Endothelial cell of umbilical vein (primary cell): ENCODE measurements at regions not wholly inside any gene's neighbourhood (a gene's known extent, or its start where the extent isn't known, plus 50 kb on each side); places are given as distances from the start of the nearest gene placed in this dataset.

Experiments used
- BruUV-seq: library from RNA; stranded (reverse); fragments of 400-500 nt; replicated peaks from 2 replicates; lab custom pipeline; 2021; lab: Mats Ljungman, UMichigan
- CTCF ChIA-PET: fragments of 300-600, 350-600 bp; sonication (Branson Sonifier 250); formaldehyde crosslinking; loops from one replicate; lab custom pipeline; 2021; ENCODE audit warnings: antibody characterized with exemption, inconsistent platforms; lab: Charles Lee
- POLR2A ChIA-PET: fragments of 300-600, 350-600 bp; sonication (Branson Sonifier 250); formaldehyde crosslinking; loops from one replicate; lab custom pipeline; 2021; ENCODE audit warnings: antibody characterized with exemption, inconsistent platforms; lab: Charles Lee
- DNase-seq: peaks from one replicate; pipeline ENCODE4 v3.0.0-alpha.2; 2011; ENCODE audit warnings: low read depth, low spot score
- FAIRE-seq: peaks from 2 replicates; lab custom pipeline; 2011; peaks lifted over from hg19 to GRCh38; lab: Jason Lieb, UNC
- H2AFZ ChIP-seq: 2 replicates; pipeline ENCODE4 v1.6.0; 2012; ENCODE audit warnings: low read depth, low read length, control low read depth, inconsistent platforms
- H3K27ac ChIP-seq: 2 replicates; pipeline ENCODE4 v1.5.1; 2011; ENCODE audit warnings: low read depth, mild to moderate bottlenecking, control low read depth, low read length, moderate library complexity; ENCODE audit not compliant: insufficient read depth
- H3K27me3 ChIP-seq, 2 experiments: 2 replicates each; pipeline versions ENCODE4 v1.6.0 to v1.6.1; 2011; ENCODE audit warnings: low read length in 2 of 2, mixed read lengths in 1 of 2; ENCODE audit not compliant: control insufficient read depth in 2 of 2, insufficient read depth in 2 of 2
- H3K36me3 ChIP-seq, 2 experiments: 2 replicates in 1 of 2; 3 replicates in 1 of 2; pipeline ENCODE4 v1.5.1; 2011; ENCODE audit warnings: low read length in 2 of 2, mild to moderate bottlenecking in 1 of 2, moderate library complexity in 1 of 2; ENCODE audit not compliant: control insufficient read depth in 2 of 2, insufficient read depth in 2 of 2; ENCODE audit errors: extremely low read depth in 1 of 2
- H3K4me1 ChIP-seq: 3 replicates; pipeline ENCODE4 v1.5.1; 2011; ENCODE audit warnings: mild to moderate bottlenecking, low read length; ENCODE audit not compliant: control insufficient read depth, insufficient read depth; ENCODE audit errors: extremely low read depth
- H3K4me2 ChIP-seq: 2 replicates; pipeline ENCODE4 v1.6.1; 2011; ENCODE audit warnings: low read length, control low read depth, mixed read lengths; ENCODE audit not compliant: insufficient read depth
- H3K4me3 ChIP-seq, 3 experiments: fragments of 200-600 bp in 1 of 3; sonication (generic), shearing (Covaris generic) in 1 of 3; replicated peaks in 1 of 3; 2 replicates each; pipeline ENCODE4 v1.5.1; 2011 to 2016; ENCODE audit warnings: control low read depth in 3 of 3, low read length in 3 of 3, mild to moderate bottlenecking in 2 of 3, inconsistent platforms in 1 of 3, low read depth in 1 of 3, moderate library complexity in 1 of 3; ENCODE audit not compliant: insufficient read depth in 1 of 3
- H3K79me2 ChIP-seq: 2 replicates; pipeline ENCODE4 v1.6.0; 2012; ENCODE audit warnings: low read length, inconsistent platforms; ENCODE audit not compliant: control insufficient read depth, insufficient read depth
- H3K9ac ChIP-seq: replicated peaks from 2 replicates; pipeline ENCODE3; 2011; ENCODE audit warnings: low read length, control low read depth; ENCODE audit not compliant: insufficient read depth; ENCODE audit errors: extremely low read depth
- H3K9me1 ChIP-seq: replicated peaks from 3 replicates; pipeline ENCODE4 v1.6.0; 2011; ENCODE audit warnings: mild to moderate bottlenecking, low read length; ENCODE audit not compliant: control insufficient read depth, insufficient read depth; ENCODE audit errors: extremely low read depth
- H3K9me3 ChIP-seq: replicated peaks from 2 replicates; pipeline ENCODE4 v1.5.1; 2012; ENCODE audit warnings: low read length, inconsistent platforms; ENCODE audit not compliant: control insufficient read depth, insufficient read depth
- H4K20me1 ChIP-seq: replicated peaks from 2 replicates; pipeline ENCODE3; 2011; ENCODE audit warnings: mild to moderate bottlenecking, low read length; ENCODE audit not compliant: control insufficient read depth, insufficient read depth; ENCODE audit errors: extremely low read depth
- EZH2 ChIP-seq: IDR thresholded peaks from 2 replicates; pipeline ENCODE4 v1.6.1; 2012; ENCODE audit warnings: borderline replicate concordance, low read depth, mild to moderate bottlenecking, moderate library complexity, low read length, inconsistent platforms; ENCODE audit not compliant: severe bottlenecking
- FOS ChIP-seq: IDR thresholded peaks from 2 replicates; pipeline ENCODE4 v1.6.1; 2011; ENCODE audit warnings: mild to moderate bottlenecking, low read length, moderate library complexity, borderline replicate concordance; ENCODE audit not compliant: insufficient read depth
- GATA2 ChIP-seq: IDR thresholded peaks from 2 replicates; pipeline ENCODE4 v1.7.0; 2011; ENCODE audit warnings: low read depth, mild to moderate bottlenecking, moderate library complexity, mixed read lengths, low read length; ENCODE audit not compliant: insufficient read length, insufficient read depth
- JUN ChIP-seq: IDR thresholded peaks from 2 replicates; pipeline ENCODE4 v1.6.1; 2011; ENCODE audit warnings: borderline replicate concordance, low read depth; ENCODE audit not compliant: insufficient read length, insufficient read depth
- MYC ChIP-seq: IDR thresholded peaks from one replicate; pipeline ENCODE4 v1.6.1; 2011; ENCODE audit warnings: mild to moderate bottlenecking, low read depth, low read length
- POLR2A ChIP-seq: IDR thresholded peaks from 2 replicates; pipeline ENCODE4 v1.6.1; 2012; ENCODE audit warnings: low read depth, mild to moderate bottlenecking, control low read depth, low read length
- POLR2AphosphoS5 ChIP-seq: IDR thresholded peaks from 2 replicates; pipeline ENCODE4 v1.6.1; 2012; ENCODE audit warnings: low read depth, mild to moderate bottlenecking, control low read depth, low read length, moderate library complexity; ENCODE audit not compliant: insufficient read depth
- dilution Hi-C: fragments of 300-500 bp; cut with MboI; formaldehyde crosslinking; loops from one replicate; pipeline ENCODE4 v1.15.0; 2019; ENCODE audit warnings: low sequenced_read_pairs; ENCODE audit not compliant: extremely low pct_ligation_motif_present
- intact Hi-C: fragments of 100-400 bp; cut with micrococcal nuclease; formaldehyde crosslinking; loops from one replicate; pipeline ENCODE4 v1.10.0; 2022
- TF ChIP-seq, protein P1 (sequence below), 2 donors: IDR thresholded peaks; 1 replicate in 1 of 2; 2 replicates in 1 of 2; pipeline ENCODE4 v1.5.1; 2011; ENCODE audit warnings: low read length in 2 of 2, mild to moderate bottlenecking in 2 of 2, moderate library complexity in 2 of 2, control low read depth in 1 of 2, inconsistent platforms in 1 of 2, low read depth in 1 of 2; ENCODE audit not compliant: insufficient read depth in 1 of 2; ENCODE audit errors: extremely low read depth in 1 of 2
- TF ChIP-seq, protein P2 (sequence below): IDR thresholded peaks from 2 replicates; pipeline ENCODE4 v1.6.1; 2011; ENCODE audit not compliant: insufficient read depth, insufficient read length

GRCh38 chr3:94413336-94414108 lies 350.7 kb downstream of the NSUN3 start:
- H3K27ac ChIP-seq, result no peak overlapping the region
- no peaks in the 10 kb centered on the region for H3K79me2 ChIP-seq
- DNase-seq (no peak), FAIRE-seq (no peak)
- H3K9me3 ChIP-seq, result no peaks in the 10 kb centered on the region
- ChIA-PET POLR2A (no interaction called here), CTCF (interaction anchor here (1.2 kb wide), 1 partner anchor 10 kb away, joined by 3 read pairs; no protein-coding TSS in a partner anchor)
- H3K4me1 ChIP-seq, result no peaks in the 10 kb centered on the region
- dilution Hi-C loops (no loop called here), intact Hi-C loops (no loop called here)
- no peaks in the 10 kb centered on the region for H3K9me1 ChIP-seq
- BruUV-seq, result no TSS peak
- H2AFZ ChIP-seq, result no peak overlapping the region
- H3K4me3 ChIP-seq, result no peak overlapping the region
- H3K4me2 ChIP-seq, result no peak overlapping the region
- H3K9ac ChIP-seq, result no peak overlapping the region
- H3K36me3 ChIP-seq, result no peaks in the 10 kb centered on the region
- TF ChIP-seq, protein P1, sequence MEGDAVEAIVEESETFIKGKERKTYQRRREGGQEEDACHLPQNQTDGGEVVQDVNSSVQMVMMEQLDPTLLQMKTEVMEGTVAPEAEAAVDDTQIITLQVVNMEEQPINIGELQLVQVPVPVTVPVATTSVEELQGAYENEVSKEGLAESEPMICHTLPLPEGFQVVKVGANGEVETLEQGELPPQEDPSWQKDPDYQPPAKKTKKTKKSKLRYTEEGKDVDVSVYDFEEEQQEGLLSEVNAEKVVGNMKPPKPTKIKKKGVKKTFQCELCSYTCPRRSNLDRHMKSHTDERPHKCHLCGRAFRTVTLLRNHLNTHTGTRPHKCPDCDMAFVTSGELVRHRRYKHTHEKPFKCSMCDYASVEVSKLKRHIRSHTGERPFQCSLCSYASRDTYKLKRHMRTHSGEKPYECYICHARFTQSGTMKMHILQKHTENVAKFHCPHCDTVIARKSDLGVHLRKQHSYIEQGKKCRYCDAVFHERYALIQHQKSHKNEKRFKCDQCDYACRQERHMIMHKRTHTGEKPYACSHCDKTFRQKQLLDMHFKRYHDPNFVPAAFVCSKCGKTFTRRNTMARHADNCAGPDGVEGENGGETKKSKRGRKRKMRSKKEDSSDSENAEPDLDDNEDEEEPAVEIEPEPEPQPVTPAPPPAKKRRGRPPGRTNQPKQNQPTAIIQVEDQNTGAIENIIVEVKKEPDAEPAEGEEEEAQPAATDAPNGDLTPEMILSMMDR (IDR thresholded peaks at IDR 0.05; ENCODE audit: extremely low read depth in 1 of 2, insufficient read depth in 1 of 2, low read depth in 1 of 2, low read length in 2 of 2), result no peak
- no peak for TF ChIP-seq JUN
- TF ChIP-seq GATA2, result no peak
- no peak for TF ChIP-seq POLR2A
- no peak for TF ChIP-seq FOS
- TF ChIP-seq POLR2AphosphoS5, result no peak
- TF ChIP-seq MYC, result no peak
- TF ChIP-seq, protein P2, sequence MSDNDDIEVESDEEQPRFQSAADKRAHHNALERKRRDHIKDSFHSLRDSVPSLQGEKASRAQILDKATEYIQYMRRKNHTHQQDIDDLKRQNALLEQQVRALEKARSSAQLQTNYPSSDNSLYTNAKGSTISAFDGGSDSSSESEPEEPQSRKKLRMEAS, result no peak
- no peak for TF ChIP-seq EZH2
- H4K20me1 ChIP-seq, result no peaks in the 10 kb centered on the region
- no peaks in the 10 kb centered on the region for H3K27me3 ChIP-seq
